ENCODE measurements at regions not wholly inside any gene's neighbourhood (a gene's known extent, or its start where the extent isn't known, plus 50 kb on each side); places are given as distances from the start of the nearest gene placed in this dataset.
"Not testable (repeated sequence)": the region's sequence is repeated elsewhere in the genome, so short reads cannot be mapped to it uniquely, and the experiment has no call there.

- no peak for DNase-seq
Observed at GRCh38 chr2:193929131-193929530, 1727.9 kb upstream of the SLC39A10 start.

DNA sequence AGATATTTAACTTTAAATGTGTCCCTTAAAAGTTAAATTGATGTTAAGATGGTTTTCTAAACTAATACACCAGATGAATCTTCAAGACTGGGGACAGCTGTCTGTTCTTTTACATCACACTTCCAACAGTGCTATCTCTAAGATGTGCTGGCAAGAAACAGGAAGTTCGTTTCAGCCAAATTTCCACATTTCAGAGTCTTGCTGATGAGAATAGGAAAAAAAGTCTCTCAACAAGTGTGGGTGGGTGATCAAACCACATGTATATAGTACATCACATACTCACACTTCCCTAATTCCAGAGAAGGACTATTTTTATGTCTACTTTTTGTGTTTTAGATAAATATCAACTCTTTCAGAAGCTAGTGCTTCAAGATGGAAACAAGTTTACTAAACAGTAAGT lies 1712.8 kb upstream of the TMEFF2 start:
- no peak for DNase-seq

DNA sequence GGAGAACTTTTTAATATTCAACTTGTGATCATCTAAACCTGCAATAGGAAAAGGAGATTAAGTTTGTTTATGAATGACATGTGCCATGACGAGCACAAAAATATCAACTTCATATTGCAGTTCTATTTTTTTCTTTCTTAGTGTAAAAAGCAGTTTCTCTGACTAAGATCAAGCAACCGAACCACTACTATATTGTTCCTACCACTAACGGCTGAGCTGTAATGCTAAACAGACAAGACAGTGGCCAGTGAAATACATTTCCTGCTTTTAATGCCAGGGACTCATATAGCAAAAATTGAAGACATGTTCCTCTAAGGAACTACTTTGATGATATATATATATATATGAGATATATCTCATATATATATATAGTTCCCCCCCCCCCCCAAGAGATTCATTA lies 1705.6 kb upstream of the TMEFF2 start:
- no peak for DNase-seq

DNA sequence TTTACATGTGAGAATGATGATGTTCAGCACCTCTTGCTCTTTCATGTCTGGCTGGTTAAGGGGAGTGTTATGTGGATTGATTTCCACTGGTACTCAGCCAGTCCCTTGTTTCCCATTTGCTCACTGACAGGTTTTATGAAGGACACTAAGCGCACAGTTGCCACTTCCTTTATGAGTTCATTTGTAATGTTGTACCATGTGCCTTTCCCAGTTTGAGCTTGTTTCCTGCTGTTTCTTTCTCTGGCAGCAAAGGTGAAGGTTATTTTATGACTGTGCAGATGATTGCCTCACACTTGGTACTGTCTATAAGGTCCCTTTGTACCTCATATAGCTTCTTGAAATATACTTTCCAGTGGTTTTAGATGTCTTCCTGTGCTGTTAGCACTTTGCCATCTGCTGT lies 1700.5 kb upstream of the TMEFF2 start:
- no peak for DNase-seq

- no peak for DNase-seq
Observed at GRCh38 chr2:193894081-193894480, 1699.3 kb upstream of the TMEFF2 start.

DNA sequence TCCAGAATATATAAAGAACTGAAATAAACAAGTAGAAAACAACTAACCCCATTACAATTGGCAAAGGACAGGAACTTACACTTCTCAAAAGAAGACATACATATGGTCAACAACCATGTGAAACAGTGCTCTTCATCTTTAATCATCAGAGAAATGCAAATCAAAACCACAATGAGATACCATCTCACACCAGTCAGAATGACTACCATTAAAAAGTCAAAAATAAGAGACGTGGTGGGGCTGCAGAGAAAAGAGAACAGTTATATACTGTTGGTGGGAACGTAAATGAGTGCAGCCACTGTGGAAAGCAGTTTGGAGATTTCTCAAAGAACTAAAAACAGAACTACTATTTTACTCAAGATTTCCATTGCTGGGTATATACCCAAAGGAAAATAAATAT lies 1696.3 kb upstream of the TMEFF2 start:
- DNase-seq, result no peak

DNA sequence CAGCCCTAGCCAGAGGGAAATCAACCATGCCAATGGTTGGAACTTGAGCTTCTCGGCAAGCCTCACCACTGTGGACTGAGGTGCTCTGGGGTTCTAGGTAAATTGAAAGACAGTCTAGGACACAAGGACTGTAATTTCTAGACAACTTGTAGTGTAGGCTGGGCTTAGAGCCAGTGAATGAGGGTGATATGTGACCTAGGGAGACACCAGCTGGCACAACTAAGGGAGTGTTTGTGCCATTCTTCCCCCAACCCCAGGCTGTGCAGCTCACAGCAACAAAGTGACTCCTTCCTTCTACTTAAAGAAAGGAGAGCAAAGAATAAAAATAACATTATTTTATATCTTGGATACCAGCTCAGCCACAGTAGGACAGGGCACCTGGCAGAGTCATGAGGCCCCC lies 1690.7 kb upstream of the TMEFF2 start:
- DNase-seq, result no peak

DNA sequence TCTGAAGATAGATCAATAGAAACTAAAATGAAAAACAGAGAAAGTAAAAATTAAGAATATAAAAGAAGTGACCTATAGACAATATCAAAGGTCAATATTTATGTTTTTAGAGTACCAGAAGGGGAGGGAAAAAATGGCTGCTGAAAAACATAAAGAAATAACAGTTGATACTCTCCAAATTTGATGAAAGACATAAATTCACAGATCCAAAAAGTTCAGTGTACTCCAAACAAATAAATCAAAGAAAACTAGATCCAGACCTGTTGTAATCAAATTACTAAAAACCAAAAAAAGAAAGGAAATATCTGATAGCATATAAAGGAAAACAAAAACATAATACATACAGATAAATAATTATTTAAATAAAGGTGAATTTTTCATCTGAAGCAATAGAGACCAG lies 1689.1 kb upstream of the TMEFF2 start:
- no peak for DNase-seq

DNA sequence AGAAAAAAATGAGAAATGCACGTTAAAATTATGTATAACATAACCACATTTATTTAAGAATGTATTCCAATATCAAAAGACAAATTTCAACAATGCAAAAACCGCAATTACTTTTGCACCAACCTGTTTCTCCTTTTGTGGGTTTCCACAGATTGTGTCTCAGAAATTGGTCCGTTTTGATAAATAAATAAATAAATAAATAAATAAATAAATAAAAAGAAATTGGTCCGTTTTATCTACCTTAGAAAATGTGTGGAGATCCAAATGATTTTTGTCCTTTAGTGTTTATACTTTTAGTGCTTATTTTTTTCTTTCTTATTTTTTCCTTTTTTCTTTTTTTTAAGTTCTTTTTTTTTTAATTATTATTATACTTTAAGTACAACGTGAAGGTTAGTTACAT lies 1682.2 kb upstream of the TMEFF2 start:
- no peak for DNase-seq

- DNase-seq, result no peak
Observed at GRCh38 chr2:193869564-193869963, 1674.8 kb upstream of the TMEFF2 start.

DNA sequence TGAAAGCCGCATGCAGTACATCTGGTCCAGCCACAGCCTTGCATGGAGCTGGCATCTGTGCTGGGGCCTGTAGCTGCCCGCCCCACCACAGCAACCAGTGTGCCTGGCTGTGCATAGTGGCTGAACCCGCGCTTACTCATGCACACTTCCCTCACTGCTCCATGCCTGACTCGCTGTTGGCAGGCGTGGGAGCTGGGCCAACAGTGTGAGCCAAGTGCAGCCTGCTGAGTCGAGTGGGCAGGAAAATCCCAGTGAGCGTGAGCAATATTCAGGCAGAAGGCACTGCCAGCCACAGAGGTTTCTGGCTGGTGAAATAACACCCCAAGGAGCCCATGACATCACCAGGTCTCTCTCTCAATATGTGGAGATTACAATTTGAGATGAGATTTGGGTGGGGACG lies 1674.1 kb upstream of the TMEFF2 start:
- DNase-seq, result no peak

DNA sequence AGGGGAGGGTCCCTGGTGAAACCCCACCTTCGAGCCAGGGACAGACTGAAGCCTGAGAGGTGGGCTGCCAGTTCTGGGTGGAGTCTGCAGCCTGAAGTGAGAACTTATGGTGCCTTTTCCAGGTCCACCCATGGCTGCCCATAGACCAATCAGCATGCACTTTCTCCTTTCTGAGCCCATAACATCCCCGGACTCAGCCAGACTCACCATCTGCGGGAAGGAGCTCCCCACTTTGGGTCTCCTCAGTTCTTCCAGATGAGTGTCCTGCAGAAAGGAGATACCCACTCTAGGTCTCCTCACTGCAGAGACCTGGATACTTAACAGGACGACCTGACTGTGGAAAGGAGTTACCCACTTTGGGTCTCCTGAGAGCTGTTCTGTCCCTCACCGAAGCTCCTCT lies 1673.4 kb upstream of the TMEFF2 start:
- no peak for DNase-seq

- no peak for DNase-seq
Observed at GRCh38 chr2:193867454-193867853, 1672.7 kb upstream of the TMEFF2 start.

GRCh38 chr2:193861557-193861956 lies 1666.8 kb upstream of the TMEFF2 start:
- no peak for DNase-seq

- DNase-seq, result no peak
Observed at GRCh38 chr2:193847991-193848390, 1653.3 kb upstream of the TMEFF2 start.

DNA sequence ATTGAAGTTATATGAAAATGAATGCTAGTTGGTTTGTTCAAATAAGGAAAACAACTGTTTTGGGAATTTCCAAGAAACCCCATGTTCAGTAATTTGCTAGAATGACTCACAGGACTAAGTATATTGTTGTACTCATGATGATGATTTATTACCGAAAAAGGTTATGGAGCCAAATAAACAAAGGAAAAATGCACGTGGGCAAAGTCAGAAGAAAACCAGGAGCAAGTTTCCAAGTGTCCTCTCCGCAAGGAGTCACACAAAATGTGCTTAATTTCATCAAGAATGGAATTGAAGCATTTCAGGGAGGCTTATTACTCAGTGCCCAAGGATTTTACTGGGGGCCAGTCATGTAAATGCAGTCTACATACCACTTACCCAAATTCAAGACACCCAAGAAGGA lies 1652.4 kb upstream of the TMEFF2 start:
- DNase-seq, result no peak

DNA sequence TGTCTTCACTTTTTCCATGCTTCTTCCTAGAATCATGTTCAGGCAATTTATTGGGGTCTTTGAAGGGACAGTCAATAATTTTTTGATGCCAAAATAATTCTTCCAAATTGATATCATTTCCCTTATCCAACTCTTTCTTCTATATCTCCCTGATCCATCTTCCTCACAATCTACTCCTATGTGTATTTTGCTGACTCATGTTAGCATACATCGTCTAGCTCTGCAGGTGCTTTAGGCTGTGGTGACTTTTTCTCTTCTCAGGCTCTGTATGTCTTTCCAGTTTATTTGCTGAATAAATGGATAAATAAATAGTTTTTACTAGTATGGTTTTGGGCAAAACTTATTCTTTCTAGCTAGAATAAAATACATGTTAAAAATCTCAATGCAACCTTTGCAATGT lies 1650.9 kb upstream of the TMEFF2 start:
- DNase-seq, result no peak

- DNase-seq, result no peak
Observed at GRCh38 chr2:193843675-193844074, 1648.9 kb upstream of the TMEFF2 start.

- DNase-seq, result no peak
Observed at GRCh38 chr2:193841384-193842150, 1646.8 kb upstream of the TMEFF2 start.

DNA sequence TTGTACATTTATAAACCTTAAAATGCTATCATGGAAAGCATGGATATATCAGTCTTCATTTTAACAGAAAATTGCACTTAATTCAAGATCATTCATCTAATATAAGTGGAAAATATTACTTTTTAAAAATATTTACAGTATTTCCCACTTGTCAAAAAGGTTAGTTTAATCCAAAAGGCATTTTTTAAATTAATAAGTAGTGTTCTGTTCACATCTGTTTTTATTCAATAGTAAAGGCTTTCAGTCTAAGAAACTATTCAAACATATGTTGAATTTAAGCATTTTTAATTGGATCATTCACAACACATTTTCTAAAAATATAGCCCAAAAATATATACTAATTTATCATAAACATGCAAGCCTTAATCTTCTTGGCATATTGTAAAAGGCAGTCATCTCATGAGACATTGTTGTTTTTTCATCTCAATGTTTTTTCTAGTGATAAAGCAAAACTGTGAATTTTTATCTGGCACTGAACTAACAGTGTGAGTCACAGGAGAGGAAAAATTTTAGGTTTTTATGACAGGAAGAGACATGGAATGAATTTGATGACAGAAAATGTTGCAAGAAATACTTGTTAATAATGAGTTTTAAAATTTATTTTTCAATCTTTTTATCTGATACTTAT lies 1642.5 kb upstream of the TMEFF2 start:
- no peak for DNase-seq

DNA sequence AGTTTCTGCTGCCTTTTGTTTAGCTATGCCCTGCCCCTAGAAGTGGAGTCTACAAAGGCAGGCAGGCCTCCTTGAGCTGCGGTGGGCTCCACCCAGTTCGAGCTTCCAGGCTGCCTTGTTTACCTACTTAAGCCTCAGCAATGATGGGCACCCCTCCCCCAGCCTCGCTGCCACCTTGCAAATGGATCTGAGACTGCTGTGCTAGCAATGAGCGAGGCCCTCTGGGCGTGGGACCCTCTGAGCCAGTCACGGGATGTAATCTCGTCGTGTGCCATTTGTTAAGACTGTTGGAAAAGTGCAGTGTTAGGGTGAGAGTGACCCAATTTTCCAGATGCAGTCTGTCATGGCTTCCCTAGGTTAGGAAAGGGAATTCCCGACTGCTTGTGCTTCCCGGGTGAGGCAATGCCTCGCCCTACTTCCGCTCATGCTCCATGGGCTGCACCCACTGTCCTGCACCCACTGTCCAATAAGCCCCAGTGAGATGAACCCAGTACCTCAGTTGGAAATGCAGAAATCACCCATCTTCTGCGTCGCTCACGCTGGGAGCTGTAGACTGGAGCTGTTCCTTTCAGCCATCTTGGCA lies 1641.8 kb upstream of the TMEFF2 start:
- not testable (repeated sequence) for DNase-seq

GRCh38 chr2:193833895-193834294 lies 1639.2 kb upstream of the TMEFF2 start:
- not testable (repeated sequence) for DNase-seq

DNA sequence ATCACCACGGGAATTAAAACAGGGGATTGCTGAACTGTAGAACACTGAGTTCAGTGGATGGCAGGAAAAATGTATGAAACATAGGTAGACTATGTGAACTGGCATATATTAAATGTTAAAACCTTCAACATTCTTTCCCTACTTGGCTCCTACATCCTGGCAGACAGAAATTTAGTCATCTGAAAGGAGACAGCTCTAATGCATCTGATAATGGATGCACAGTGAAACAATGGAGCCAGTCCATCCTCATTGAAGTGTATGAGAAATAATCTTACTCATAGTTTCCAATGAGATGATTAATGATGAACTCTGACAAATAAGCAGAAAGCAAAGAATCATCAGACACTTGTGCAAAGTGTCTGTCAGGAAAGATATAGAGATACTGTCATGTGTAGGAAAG lies 1629.7 kb upstream of the TMEFF2 start:
- no peak for DNase-seq

DNA sequence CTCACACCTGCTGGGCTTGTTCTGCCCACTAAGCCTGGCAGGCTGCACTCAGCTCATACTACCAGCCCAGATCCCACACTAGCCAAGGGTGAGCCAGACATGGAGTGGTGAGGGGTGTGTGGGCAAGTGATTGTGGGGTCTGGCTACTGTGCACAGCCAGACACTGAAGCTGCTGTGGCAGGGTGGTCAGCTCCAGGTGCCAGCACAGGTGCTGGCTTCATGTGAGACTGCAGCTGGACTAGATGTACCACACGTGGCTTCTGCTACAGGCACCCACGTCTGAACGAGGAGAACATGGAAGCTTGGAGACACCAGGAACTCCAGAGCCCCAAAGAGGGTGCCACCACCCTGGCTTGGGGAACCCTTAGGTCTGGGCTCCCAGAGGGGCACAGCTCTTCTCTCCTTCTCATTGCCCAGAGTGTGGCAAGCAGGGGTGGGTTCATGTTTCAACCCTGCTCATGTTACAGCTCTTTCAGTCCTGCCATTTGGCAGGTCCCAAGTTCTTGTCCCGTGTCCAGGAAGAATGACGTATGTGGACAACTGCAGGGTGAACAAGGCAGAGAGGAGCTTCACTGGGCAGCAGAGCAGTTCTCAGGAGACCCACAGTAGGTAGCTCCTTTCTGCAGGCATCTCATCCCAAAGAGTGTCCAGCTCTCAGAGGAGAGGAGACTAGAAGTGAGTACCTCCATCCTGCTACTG lies 1624.2 kb upstream of the TMEFF2 start:
- no peak for DNase-seq

All from CD4-positive, alpha-beta T cell treated with Interleukin-6 for 4 hours (primary cell).